Trophoblast cell (in vitro differentiated cells and primary cell): ENCODE measurements at regions not wholly inside any gene's neighbourhood (a gene's known extent, or its start where the extent isn't known, plus 50 kb on each side); places are given as distances from the start of the nearest gene placed in this dataset.

ENCODE experiments used
- DNase-seq, 2 donors: peaks; one replicate each; pipeline ENCODE4 v3.0.0-alpha.2; 2016
- H2AFZ ChIP-seq: 2 replicates; pipeline ENCODE4 v1.6.1; 2013; ENCODE audit warnings: low read length, moderate library complexity, mild to moderate bottlenecking; ENCODE audit not compliant: insufficient read depth, poor library complexity
- H2AK5ac ChIP-seq: 2 replicates; pipeline ENCODE4 v1.6.1; 2013; ENCODE audit warnings: mild to moderate bottlenecking, low read length
- H2BK120ac ChIP-seq: 2 replicates; pipeline ENCODE4 v1.6.1; 2013; ENCODE audit warnings: low read length, mild to moderate bottlenecking, moderate library complexity; ENCODE audit not compliant: insufficient read depth, poor library complexity
- H2BK12ac ChIP-seq: 2 replicates; pipeline ENCODE4 v1.6.1; 2013; ENCODE audit warnings: mild to moderate bottlenecking, low read length, moderate library complexity
- H2BK5ac ChIP-seq: 2 replicates; pipeline ENCODE4 v1.6.1; 2013; ENCODE audit warnings: low read length, low read depth, moderate library complexity, mild to moderate bottlenecking; ENCODE audit not compliant: poor library complexity
- H3K14ac ChIP-seq: 2 replicates; pipeline ENCODE4 v1.6.1; 2013; ENCODE audit warnings: mild to moderate bottlenecking, low read length
- H3K18ac ChIP-seq: 2 replicates; pipeline ENCODE4 v1.6.1; 2013; ENCODE audit warnings: mild to moderate bottlenecking, low read length
- H3K23ac ChIP-seq: 2 replicates; pipeline ENCODE4 v1.6.1; 2013; ENCODE audit warnings: low read length
- H3K27ac ChIP-seq: 2 replicates; pipeline ENCODE4 v1.5.1; 2013; ENCODE audit warnings: low read depth, mild to moderate bottlenecking, inconsistent platforms, low read length, moderate library complexity
- H3K27me3 ChIP-seq: 2 replicates; pipeline ENCODE4 v1.6.1; 2013; ENCODE audit warnings: inconsistent platforms, mild to moderate bottlenecking, low read length, moderate library complexity; ENCODE audit not compliant: insufficient read depth
- H3K36me3 ChIP-seq, 2 experiments: 1 replicate in 1 of 2; 2 replicates in 1 of 2; pipeline ENCODE4 v1.6.1; 2013; ENCODE audit warnings: low read length in 2 of 2, mild to moderate bottlenecking in 2 of 2, moderate library complexity in 1 of 2; ENCODE audit not compliant: insufficient read depth in 2 of 2, control insufficient read depth in 1 of 2
- H3K4ac ChIP-seq: 2 replicates; pipeline ENCODE4 v1.6.1; 2013; ENCODE audit warnings: low read depth, mild to moderate bottlenecking, low read length, moderate library complexity
- H3K4me1 ChIP-seq, 2 experiments: 1 replicate in 1 of 2; 2 replicates in 1 of 2; pipeline ENCODE4 v1.6.1; 2013; ENCODE audit warnings: low read length in 2 of 2, mild to moderate bottlenecking in 2 of 2, moderate library complexity in 1 of 2; ENCODE audit not compliant: insufficient read depth in 2 of 2, control insufficient read depth in 1 of 2
- H3K4me2 ChIP-seq: 2 replicates; pipeline ENCODE4 v1.6.1; 2013; ENCODE audit warnings: inconsistent platforms, mild to moderate bottlenecking, low read length, moderate library complexity
- H3K4me3 ChIP-seq: 2 replicates; pipeline ENCODE4 v1.5.1; 2013; ENCODE audit warnings: mild to moderate bottlenecking, low read depth, low read length, inconsistent platforms
- H3K79me1 ChIP-seq: one replicate; pipeline ENCODE4 v1.6.1; 2013; ENCODE audit warnings: low read length
- H3K79me2 ChIP-seq: 2 replicates; pipeline ENCODE4 v1.6.1; 2013; ENCODE audit warnings: low read length, mild to moderate bottlenecking; ENCODE audit not compliant: control insufficient read depth, insufficient read depth, poor library complexity
- H3K9ac ChIP-seq: 2 replicates; pipeline ENCODE4 v1.6.1; 2013; ENCODE audit warnings: mild to moderate bottlenecking, low read length
- H3K9me3 ChIP-seq: 2 replicates; pipeline ENCODE4 v1.6.1; 2013; ENCODE audit warnings: low read depth, mild to moderate bottlenecking, control low read depth, inconsistent platforms, low read length; ENCODE audit not compliant: insufficient read depth
- H4K12ac ChIP-seq: 2 replicates; pipeline ENCODE4 v1.6.1; 2013; ENCODE audit warnings: low read depth, mild to moderate bottlenecking, low read length, moderate library complexity
- H4K8ac ChIP-seq: 2 replicates; pipeline ENCODE4 v1.6.1; 2013; ENCODE audit warnings: low read depth, mild to moderate bottlenecking, low read length, moderate library complexity
- H4K91ac ChIP-seq: one replicate; pipeline ENCODE4 v1.6.1; 2013; ENCODE audit warnings: low read depth, mild to moderate bottlenecking, low read length, moderate library complexity
- WGBS: extraction: QIAGEN DNeasy Blood & Tissue Kit; methylation state at CpG from one replicate; pipeline ENCODE4 v1.1.7; 2013; ENCODE audit warnings: missing lambda C conversion rate; ENCODE audit not compliant: insufficient read length, insufficient coverage; ENCODE audit errors: extremely low coverage; 5-methylcytosine and 5-hydroxymethylcytosine counted together

DNA sequence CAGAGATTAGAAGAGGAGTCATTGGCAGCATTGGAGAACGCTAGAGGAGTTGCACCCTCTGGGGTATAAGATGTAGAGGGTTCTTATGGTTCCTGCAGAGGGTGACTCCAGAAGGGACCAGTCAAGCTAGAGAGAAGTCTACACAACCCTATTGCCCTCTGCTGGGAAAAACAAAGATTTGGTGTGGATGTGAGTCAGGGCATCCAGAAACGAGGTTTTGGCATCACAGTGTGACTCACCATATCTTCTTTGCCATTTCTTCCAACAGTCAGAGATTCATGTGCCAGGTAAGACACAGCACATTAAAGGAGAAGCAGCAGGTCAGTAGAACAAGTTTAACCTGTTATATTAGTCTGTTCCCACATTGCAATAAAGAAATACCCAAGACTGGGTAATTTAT, 598.8 kb downstream of the MAFB start:
- Histone ChIP-seq H3K4ac (no peak overlapping the region), H3K23ac (no peak overlapping the region), H2AK5ac (no peak overlapping the region), H2BK120ac (no peak overlapping the region), H4K91ac (no peak overlapping the region), H2BK12ac (no peak overlapping the region), H3K4me2 (no peak overlapping the region), H4K8ac (no peak overlapping the region), H3K14ac (no peak overlapping the region), H3K4me1 (no peaks in the 10 kb centered on the region), H3K79me1 (no peaks in the 10 kb centered on the region), H3K18ac (no peak overlapping the region), H2BK5ac (no peak overlapping the region), H3K4me3 (no peak overlapping the region), H3K79me2 (no peaks in the 10 kb centered on the region), H3K9me3 (peaks cover 2% of the 10 kb centered on the region), H3K27me3 (no peaks in the 10 kb centered on the region), H3K36me3 (no peaks in the 10 kb centered on the region), H4K12ac (no peak overlapping the region), H3K9ac (no peak overlapping the region), H2AFZ (no peak overlapping the region), H3K27ac (no peak overlapping the region)
- DNase-seq = peak in 1 of 2 donors; percentile 15
- no CpG with 5 or more reads among the region's 2 CpGs for WGBS

DNA sequence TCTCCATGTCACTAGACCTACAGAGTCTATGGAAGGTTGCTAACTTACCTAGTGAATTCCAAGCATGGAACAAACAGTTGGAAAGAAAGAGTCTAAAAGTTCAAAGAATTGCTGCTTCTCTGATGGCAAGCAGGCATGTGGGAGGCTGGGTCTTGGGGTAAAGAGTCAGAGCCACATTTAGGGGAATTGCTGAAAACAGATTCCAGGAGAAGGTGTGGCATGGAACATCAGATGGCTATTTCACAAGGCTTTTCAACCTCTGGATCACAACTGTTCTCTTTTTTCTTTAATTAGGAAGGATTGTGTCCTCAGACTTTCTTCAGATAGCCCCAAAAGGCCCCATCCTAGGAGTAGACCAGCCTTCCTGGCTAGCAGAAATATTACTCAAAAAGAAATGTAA, 601.5 kb downstream of the MAFB start:
- Histone ChIP-seq H2BK5ac (no peak overlapping the region), H2BK12ac (no peak overlapping the region), H3K4me1 (no peaks in the 10 kb centered on the region), H4K91ac (no peak overlapping the region), H3K27ac (no peak overlapping the region), H3K79me2 (no peaks in the 10 kb centered on the region), H3K79me1 (no peaks in the 10 kb centered on the region), H3K9me3 (peaks cover 2% of the 10 kb centered on the region), H2BK120ac (no peak overlapping the region), H3K27me3 (no peaks in the 10 kb centered on the region), H3K36me3 (no peaks in the 10 kb centered on the region), H3K4ac (no peak overlapping the region), H4K8ac (no peak overlapping the region), H3K9ac (no peak overlapping the region), H2AK5ac (no peak overlapping the region), H3K4me2 (no peak overlapping the region), H4K12ac (no peak overlapping the region), H3K23ac (no peak overlapping the region), H3K14ac (no peak overlapping the region), H3K18ac (no peak overlapping the region), H2AFZ (no peak overlapping the region), H3K4me3 (no peak overlapping the region)
- no peak for DNase-seq

DNA sequence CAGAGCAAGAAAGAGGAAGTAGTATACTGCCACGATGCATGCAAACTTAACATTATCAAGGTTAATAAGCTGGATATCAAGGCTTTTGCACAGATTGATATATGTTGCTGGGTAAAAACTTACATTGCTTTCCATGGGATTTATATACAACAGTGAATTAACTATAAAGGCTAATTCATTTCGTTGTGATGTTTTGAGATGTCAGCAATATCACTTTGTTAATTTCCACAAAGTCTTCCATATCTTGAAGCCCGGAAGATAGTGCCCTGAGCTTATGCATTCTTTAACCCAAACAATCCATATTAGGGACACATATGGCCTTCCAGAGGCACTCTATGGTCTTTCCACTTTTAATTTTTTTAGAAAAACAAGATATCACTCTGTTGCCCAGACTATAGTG, 603.5 kb downstream of the MAFB start:
- Histone ChIP-seq H3K36me3 (no peaks in the 10 kb centered on the region), H3K27me3 (no peaks in the 10 kb centered on the region), H2BK5ac (no peak overlapping the region), H3K4me3 (no peak overlapping the region), H3K79me2 (no peaks in the 10 kb centered on the region), H4K12ac (no peak overlapping the region), H2BK12ac (no peak overlapping the region), H3K4me1 (no peaks in the 10 kb centered on the region), H2BK120ac (no peak overlapping the region), H3K18ac (no peak overlapping the region), H3K79me1 (no peaks in the 10 kb centered on the region), H3K9me3 (no peaks in the 10 kb centered on the region), H3K14ac (no peak overlapping the region), H3K23ac (no peak overlapping the region), H4K91ac (no peak overlapping the region), H3K9ac (no peak overlapping the region), H3K27ac (no peak overlapping the region), H4K8ac (no peak overlapping the region), H3K4me2 (no peak overlapping the region), H3K4ac (no peak overlapping the region), H2AFZ (no peak overlapping the region), H2AK5ac (no peak overlapping the region)
- no CpG with 5 or more reads among the region's 3 CpGs for WGBS
- no peak for DNase-seq

DNA sequence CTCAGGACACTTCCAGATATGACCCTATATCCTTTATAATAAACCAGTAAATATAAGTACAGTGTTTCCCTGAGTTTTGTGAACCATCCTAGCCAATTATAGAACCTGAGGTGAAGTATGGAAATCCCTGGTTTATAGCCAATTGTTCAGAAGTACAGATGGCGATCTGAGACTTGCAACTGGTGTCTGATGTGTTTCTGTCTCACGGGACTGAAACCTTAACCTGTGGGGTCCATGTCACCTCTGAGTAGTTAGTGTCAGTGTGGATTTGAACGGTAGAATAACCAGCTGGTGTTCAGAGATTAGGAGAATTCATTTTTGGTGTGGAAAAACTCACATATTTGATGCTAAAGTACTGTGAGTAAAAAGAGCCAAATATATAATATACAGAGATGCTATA, 606.6 kb downstream of the MAFB start:
- H3K4ac ChIP-seq = no peak overlapping the region
- no peak overlapping the region for H2BK120ac ChIP-seq
- H3K4me3 ChIP-seq = no peak overlapping the region
- H3K79me2 ChIP-seq = no peaks in the 10 kb centered on the region
- no peak overlapping the region for H2AFZ ChIP-seq
- no peak overlapping the region for H4K8ac ChIP-seq
- no peak overlapping the region for H3K18ac ChIP-seq
- H3K36me3 ChIP-seq = no peaks in the 10 kb centered on the region
- H3K27me3 ChIP-seq = no peaks in the 10 kb centered on the region
- no peaks in the 10 kb centered on the region for H3K9me3 ChIP-seq
- H3K23ac ChIP-seq = no peak overlapping the region
- no peak overlapping the region for H3K27ac ChIP-seq
- no peak overlapping the region for H2BK5ac ChIP-seq
- H2BK12ac ChIP-seq = no peak overlapping the region
- no peak overlapping the region for H4K91ac ChIP-seq
- no peak for DNase-seq
- no peaks in the 10 kb centered on the region for H3K4me1 ChIP-seq
- H3K9ac ChIP-seq = no peak overlapping the region
- no peak overlapping the region for H2AK5ac ChIP-seq
- no peak overlapping the region for H3K14ac ChIP-seq
- H3K79me1 ChIP-seq = no peaks in the 10 kb centered on the region
- H4K12ac ChIP-seq = no peak overlapping the region
- WGBS = no CpG with 5 or more reads among the region's 3 CpGs
- no peak overlapping the region for H3K4me2 ChIP-seq

DNA sequence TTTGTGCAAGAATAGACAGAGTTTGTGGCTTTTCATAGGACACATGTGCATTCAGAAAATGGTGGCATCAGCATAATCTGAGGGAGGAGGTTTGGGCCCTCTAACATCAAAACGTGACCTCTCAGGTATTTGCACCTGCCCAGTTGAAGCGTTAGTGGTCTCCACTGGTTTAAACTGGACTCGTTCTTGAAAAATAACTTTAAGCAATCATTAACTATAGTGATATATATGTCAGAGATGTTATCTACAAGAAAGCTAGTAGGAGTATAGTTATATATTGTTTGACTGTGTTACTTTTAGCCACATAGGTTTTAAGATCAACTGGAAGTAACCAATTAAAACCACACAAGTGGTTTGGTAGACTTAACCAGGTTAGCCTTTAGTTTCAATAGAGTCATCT, 607.4 kb downstream of the MAFB start:
- Histone ChIP-seq H3K79me2 (no peaks in the 10 kb centered on the region), H3K79me1 (no peaks in the 10 kb centered on the region), H4K12ac (no peak overlapping the region), H3K23ac (no peak overlapping the region), H2AK5ac (no peak overlapping the region), H2BK120ac (no peak overlapping the region), H3K27ac (no peak overlapping the region), H4K91ac (no peak overlapping the region), H3K9ac (no peak overlapping the region), H3K4me2 (no peak overlapping the region), H3K14ac (no peak overlapping the region), H3K4me3 (no peak overlapping the region), H4K8ac (no peak overlapping the region), H2BK5ac (no peak overlapping the region), H3K4ac (no peak overlapping the region), H2BK12ac (no peak overlapping the region), H3K4me1 (no peaks in the 10 kb centered on the region), H3K27me3 (no peaks in the 10 kb centered on the region), H3K18ac (no peak overlapping the region), H3K36me3 (no peaks in the 10 kb centered on the region), H2AFZ (no peak overlapping the region), H3K9me3 (no peaks in the 10 kb centered on the region)
- DNase-seq = no peak
- no CpG with 5 or more reads among the region's 3 CpGs for WGBS
